ENCODE measurements at regions not wholly inside any gene's neighbourhood (a gene's known extent, or its start where the extent isn't known, plus 50 kb on each side); places are given as distances from the start of the nearest gene placed in this dataset.

- no peak for TF ChIP-seq CTCF (IDR thresholded peaks at IDR 0.05)
- no peak for TF ChIP-seq EZH2 (IDR thresholded peaks at IDR 0.05; ENCODE audit: borderline replicate concordance, insufficient read depth, low read depth, low read length, poor library complexity, severe bottlenecking)
Measured at GRCh38 chr6:22134308-22134707, 162.5 kb downstream of the PRL start.

All from B cell (primary cell).